Mesothelial cell of epicardium (in vitro differentiated cells): ENCODE measurements at regions not wholly inside any gene's neighbourhood (a gene's known extent, or its start where the extent isn't known, plus 50 kb on each side); places are given as distances from the start of the nearest gene placed in this dataset.
"Not testable (repeated sequence)": the region's sequence is repeated elsewhere in the genome, so short reads cannot be mapped to it uniquely, and the experiment has no call there.

Source experiments
- DNase-seq, 2 experiments: peaks; one replicate each; pipeline ENCODE4 v3.0.0; 2021; ENCODE audit warnings: low spot score in 2 of 2; ENCODE audit not compliant: unreplicated experiment in 2 of 2
- H3K27ac Mint-ChIP-seq: 2 replicates; pipeline ENCODE4 v1.8.0; 2021; ENCODE audit warnings: mixed read lengths
- H3K27me3 Mint-ChIP-seq: 2 replicates; pipeline ENCODE4 v1.8.0; 2021; ENCODE audit warnings: low read depth, mixed read lengths
- H3K36me3 Mint-ChIP-seq: 2 replicates; pipeline ENCODE4 v1.8.0; 2021; ENCODE audit warnings: mixed read lengths
- H3K4me1 Mint-ChIP-seq: 2 replicates; pipeline ENCODE4 v1.8.0; 2021; ENCODE audit warnings: mixed read lengths
- H3K4me3 Mint-ChIP-seq: 2 replicates; pipeline ENCODE4 v1.8.0; 2021; ENCODE audit warnings: mild to moderate bottlenecking, moderate library complexity, mixed read lengths
- H3K9me3 Mint-ChIP-seq: 2 replicates; pipeline ENCODE4 v1.8.0; 2021; ENCODE audit warnings: mixed read lengths
- TF ChIP-seq, protein P1 (sequence below): fragments of 200-600 bp; sonication (generic); IDR thresholded peaks from one replicate; pipeline ENCODE4 v1.5.0; 2021; ENCODE audit warnings: antibody characterized with exemption; ENCODE audit not compliant: unreplicated experiment

DNA sequence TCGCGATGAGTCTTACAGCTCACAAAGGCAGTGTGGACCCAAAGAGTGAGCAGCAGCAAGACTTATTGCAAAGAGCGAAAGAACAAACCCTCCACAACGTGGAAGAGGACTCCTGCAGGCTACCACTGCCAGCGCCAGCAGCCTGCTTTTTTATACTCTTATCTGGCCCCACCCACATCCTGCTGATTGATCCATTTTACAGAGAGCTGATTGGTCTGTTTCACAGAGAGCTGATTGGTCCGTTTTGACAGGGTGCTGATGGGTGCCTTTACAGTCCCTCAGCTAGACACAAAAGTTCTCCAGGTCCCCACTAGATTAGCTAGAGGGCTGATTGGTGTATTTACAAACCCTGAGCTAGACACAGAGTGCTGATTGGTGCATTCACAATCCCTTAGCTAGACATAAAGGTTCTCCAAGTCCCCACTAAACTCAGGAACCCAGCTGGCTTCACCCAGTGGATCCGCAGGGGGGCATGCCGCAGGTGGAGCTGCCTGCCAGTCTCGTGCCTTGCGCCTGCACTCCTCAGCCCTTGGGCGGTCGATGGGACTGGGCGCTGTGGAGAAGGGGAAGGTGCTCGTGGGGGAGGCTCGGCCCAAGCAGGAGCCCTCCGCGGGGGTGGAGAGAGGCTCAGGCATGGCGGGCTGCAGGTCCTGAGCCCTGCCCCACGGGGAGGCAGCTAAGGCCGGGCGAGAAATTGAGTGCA is 75.7 kb downstream of the QDPR start:
- not testable (repeated sequence) for H3K27ac Mint-ChIP-seq, H3K4me3 Mint-ChIP-seq, H3K36me3 Mint-ChIP-seq, H3K4me1 Mint-ChIP-seq, H3K27me3 Mint-ChIP-seq, DNase-seq
- peaks cover 19% of the 10 kb centered on the region for H3K9me3 Mint-ChIP-seq

DNA sequence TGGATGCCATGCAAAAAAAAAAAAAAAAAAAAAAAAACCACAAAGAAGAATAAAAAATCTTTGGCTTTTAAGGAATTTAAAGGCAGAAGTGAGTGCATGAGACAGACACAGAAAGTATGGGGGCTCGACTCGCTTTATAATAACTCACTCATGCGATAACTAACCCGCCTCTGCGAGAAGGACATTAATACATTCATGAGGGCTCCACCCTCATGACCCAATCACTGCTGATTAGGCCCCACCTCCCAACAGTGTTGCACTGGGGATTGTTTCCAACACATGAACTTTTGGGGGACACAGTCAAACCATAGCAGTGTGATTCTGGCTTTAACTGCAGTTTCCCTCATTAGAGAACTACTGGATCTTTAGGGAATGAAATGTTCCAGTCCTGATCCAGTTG is 78.1 kb downstream of the QDPR start:
- Mint-ChIP-seq H3K4me1 (no peaks in the 10 kb centered on the region), H3K27me3 (no peaks in the 10 kb centered on the region), H3K36me3 (no peaks in the 10 kb centered on the region), H3K9me3 (peaks cover 21% of the 10 kb centered on the region), H3K27ac (no peak overlapping the region), H3K4me3 (no peak overlapping the region)
- no peak for DNase-seq
- TF ChIP-seq, protein P1, sequence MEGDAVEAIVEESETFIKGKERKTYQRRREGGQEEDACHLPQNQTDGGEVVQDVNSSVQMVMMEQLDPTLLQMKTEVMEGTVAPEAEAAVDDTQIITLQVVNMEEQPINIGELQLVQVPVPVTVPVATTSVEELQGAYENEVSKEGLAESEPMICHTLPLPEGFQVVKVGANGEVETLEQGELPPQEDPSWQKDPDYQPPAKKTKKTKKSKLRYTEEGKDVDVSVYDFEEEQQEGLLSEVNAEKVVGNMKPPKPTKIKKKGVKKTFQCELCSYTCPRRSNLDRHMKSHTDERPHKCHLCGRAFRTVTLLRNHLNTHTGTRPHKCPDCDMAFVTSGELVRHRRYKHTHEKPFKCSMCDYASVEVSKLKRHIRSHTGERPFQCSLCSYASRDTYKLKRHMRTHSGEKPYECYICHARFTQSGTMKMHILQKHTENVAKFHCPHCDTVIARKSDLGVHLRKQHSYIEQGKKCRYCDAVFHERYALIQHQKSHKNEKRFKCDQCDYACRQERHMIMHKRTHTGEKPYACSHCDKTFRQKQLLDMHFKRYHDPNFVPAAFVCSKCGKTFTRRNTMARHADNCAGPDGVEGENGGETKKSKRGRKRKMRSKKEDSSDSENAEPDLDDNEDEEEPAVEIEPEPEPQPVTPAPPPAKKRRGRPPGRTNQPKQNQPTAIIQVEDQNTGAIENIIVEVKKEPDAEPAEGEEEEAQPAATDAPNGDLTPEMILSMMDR: no peak

DNA sequence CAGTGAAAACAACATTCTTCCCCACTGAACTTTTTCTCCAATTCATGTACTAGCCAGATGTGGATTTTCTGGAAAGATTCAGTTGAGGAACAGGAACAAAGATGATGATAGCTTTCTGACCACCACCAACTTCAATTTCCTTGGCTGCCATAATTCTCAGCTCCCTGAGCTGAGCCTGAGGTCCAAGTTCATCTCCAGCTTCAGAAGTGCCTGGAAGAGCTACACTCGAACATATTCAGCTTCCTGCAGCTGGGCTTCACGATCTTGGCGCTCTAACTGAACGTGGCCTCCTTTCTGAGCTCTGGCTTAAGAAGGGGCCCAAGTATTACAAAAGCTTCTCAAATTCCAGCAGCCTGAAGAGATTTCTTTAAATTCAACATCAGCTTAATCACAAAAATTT is 83.9 kb downstream of the QDPR start:
- Mint-ChIP-seq H3K27ac (no peak overlapping the region), H3K9me3 (peaks cover 13% of the 10 kb centered on the region), H3K36me3 (no peaks in the 10 kb centered on the region), H3K4me1 (no peaks in the 10 kb centered on the region), H3K27me3 (peaks cover 4% of the 10 kb centered on the region), H3K4me3 (no peak overlapping the region)
- TF ChIP-seq, protein P1: no peak
- no peak for DNase-seq

DNA sequence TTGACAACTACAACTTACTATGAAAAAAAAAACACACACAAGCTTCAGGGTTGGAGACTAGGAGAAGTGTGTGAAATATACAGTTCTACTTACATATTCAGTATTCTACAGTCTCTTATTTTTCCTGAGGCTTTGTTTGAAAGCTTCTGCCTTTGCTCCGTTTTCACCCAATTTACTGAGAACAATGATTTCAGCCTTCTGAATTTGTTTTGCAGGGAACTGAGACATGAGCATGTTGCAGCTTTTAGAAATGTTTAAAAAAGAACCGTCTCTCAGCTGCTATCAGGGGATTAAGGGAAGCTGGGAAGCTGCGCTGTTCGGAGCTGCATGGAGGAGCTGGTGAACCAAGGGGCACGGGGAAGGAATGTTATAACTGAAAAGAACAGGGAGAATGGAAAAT is 85.7 kb downstream of the QDPR start:
- Mint-ChIP-seq H3K4me3 (no peak overlapping the region), H3K27me3 (peaks cover 4% of the 10 kb centered on the region), H3K9me3 (peaks cover 2% of the 10 kb centered on the region), H3K4me1 (no peaks in the 10 kb centered on the region), H3K27ac (no peak overlapping the region), H3K36me3 (no peaks in the 10 kb centered on the region)
- no peak for DNase-seq
- TF ChIP-seq, protein P1: no peak

DNA sequence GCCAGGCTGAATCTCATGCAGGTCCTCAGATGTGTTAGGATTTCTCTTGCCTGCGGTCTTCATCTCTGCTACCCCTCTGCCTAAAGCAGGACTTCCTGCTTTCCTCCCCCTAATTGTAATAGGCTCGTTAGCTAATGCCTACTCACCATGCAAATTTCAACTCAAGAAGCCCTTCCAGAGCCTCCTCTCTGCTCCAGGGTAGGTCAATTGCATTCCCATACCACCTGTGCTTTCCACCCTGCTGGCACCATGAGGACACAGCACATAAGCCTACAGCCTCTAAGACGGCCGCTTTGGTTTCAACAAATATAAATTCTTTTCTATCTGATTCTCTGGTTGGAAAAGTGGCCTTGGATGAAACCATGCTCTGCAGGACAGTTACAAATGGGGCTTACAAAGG is 93.9 kb downstream of the QDPR start:
- no peak overlapping the region for H3K4me3 Mint-ChIP-seq
- no peaks in the 10 kb centered on the region for H3K36me3 Mint-ChIP-seq
- TF ChIP-seq, protein P1: no peak
- DNase-seq: no peak
- H3K4me1 Mint-ChIP-seq: no peaks in the 10 kb centered on the region
- no peak overlapping the region for H3K27ac Mint-ChIP-seq
- peaks cover 21% of the 10 kb centered on the region for H3K9me3 Mint-ChIP-seq
- H3K27me3 Mint-ChIP-seq: peaks cover 32% of the 10 kb centered on the region

DNA sequence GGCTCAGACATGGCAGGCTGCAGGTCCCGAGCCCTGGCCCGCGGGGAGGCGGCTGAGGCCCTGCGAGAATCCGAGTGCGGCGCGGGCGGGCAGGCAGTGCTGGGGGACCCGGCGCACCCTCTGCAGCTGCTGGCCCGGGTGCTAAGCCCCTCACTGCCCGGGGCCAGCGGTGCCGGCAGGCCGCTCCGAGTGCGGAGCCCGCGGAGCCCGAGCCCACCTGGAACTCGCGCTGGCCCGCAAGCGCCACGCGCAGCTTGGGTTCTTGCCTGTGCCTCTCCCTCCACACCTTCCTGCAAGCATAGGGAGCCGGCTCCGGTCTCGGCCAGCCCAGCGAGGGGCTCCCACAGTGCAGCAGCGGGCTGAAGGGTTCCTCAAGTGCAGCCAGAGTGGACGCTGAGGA is 97.5 kb downstream of the QDPR start:
- no peak for DNase-seq
- H3K4me1 Mint-ChIP-seq: no peaks in the 10 kb centered on the region
- H3K36me3 Mint-ChIP-seq: no peaks in the 10 kb centered on the region
- TF ChIP-seq, protein P1: no peak
- peaks cover 21% of the 10 kb centered on the region for H3K9me3 Mint-ChIP-seq
- no peak overlapping the region for H3K4me3 Mint-ChIP-seq
- H3K27ac Mint-ChIP-seq: no peak overlapping the region
- peaks cover 30% of the 10 kb centered on the region for H3K27me3 Mint-ChIP-seq
